ENCODE measurements at regions not wholly inside any gene's neighbourhood (a gene's known extent, or its start where the extent isn't known, plus 50 kb on each side); places are given as distances from the start of the nearest gene placed in this dataset.

GRCh38 chr15:60254416-60254815 is 143.4 kb downstream of the ANXA2 start:
- no peak for TF ChIP-seq EZH2phosphoT487 (IDR thresholded peaks at IDR 0.05)
- TF ChIP-seq EZH2 (IDR thresholded peaks at IDR 0.05): no peak

Measured in neural progenitor cell (in vitro differentiated cells).